ENCODE measurements at regions not wholly inside any gene's neighbourhood (a gene's known extent, or its start where the extent isn't known, plus 50 kb on each side); places are given as distances from the start of the nearest gene placed in this dataset.
"Not testable (repeated sequence)": the region's sequence is repeated elsewhere in the genome, so short reads cannot be mapped to it uniquely, and the experiment has no call there.

DNA sequence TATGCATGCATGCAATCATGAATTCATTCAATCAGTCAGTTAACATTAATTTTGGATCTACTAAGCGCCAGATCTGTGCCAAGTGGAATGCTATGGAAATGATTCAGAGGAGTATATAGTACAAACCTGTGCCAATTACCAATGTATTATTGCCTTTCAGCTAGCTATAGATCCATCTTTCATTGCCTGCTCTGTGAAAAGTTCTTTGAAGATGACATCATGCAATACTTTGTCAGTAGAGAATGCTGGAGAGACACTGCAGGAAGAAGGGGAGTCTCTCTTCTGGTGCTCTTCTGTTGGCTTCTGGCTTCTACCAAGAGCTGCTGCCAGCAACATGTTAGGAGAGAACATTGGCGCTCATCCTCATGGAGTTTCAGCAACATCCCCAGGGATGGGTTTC, 81.0 kb upstream of the LMCD1 start:
- DNase-seq (ENCODE audit: low read depth, low spot score), result no peak

DNA sequence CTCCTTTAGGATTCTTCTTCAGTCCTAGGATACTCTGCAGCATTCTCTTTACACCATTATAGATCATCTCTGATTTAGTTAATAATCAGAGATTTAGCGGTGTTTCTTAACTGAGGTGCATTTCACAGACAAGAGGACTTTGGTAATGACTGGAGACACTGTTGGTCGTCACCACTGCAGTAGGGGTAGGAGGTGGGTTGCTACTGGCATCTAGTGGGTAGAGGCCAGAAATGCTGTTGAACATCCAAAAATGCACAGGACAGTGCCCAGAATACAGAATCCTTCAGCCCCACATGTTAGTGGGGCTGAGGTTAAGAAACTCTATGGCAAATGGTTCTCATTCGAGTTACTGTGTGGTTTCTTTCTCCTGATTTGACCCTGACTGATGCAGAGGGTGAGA, 80.4 kb upstream of the LMCD1 start:
- no peak for DNase-seq (ENCODE audit: low read depth, low spot score)

DNA sequence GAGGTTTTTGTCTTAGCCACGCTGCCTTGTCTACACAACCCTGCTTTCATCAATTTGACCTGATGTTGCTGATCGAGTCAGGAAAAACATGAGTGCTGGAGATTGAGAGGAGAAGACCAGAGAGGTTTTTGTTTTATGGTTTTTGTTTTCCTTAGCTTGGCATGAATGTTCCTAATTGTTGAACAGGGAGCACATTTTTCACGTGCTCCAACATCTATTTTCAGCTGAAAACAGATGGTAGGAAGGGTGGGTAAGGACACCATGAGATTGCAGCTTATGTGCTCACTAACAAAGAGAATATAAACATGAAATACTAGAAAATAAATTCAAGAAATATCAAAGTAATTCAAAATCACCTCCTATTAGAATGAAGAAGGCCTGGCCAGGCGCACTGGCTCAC, 79.9 kb upstream of the LMCD1 start:
- no peak for DNase-seq (ENCODE audit: low read depth, low spot score)

DNA sequence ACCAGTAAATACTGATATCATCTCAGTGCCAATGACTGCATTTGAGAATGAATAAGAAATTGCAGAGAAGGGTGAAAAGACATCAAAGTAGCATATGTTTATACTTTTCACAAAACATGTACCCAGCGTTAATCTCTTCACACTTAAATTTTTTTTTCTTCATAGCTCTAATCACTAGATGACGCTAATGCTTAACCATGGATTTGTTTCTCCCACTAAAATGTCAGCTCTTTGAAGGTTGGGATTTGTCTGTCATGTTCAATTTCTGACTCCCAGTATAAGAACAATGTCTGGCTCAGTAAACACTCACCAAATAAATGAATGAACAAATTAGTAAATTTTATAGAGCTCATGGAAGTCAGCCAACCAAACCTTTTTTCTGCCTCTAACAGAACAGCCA, 78.3 kb upstream of the LMCD1 start:
- no peak for DNase-seq (ENCODE audit: low read depth, low spot score)

DNA sequence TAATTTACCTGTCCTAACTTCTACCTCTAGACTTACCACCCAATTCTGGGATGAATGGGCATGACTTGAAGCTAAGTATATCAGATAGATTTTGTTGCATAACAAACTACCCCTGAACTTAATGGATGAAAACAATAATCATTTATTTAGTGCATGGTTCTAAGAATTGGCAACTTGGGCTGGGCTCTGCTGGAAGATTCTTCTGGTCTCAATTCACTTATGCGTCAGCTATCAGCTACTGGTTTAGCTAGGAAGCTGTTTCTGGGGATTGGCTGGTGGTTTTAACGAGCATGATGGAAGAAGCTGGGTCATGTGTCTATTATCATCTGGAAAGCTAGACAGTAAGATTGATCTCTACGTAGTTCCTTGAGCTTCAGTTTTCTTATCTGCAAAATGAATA, 77.3 kb upstream of the LMCD1 start:
- no peak for DNase-seq (ENCODE audit: low read depth, low spot score)

DNA sequence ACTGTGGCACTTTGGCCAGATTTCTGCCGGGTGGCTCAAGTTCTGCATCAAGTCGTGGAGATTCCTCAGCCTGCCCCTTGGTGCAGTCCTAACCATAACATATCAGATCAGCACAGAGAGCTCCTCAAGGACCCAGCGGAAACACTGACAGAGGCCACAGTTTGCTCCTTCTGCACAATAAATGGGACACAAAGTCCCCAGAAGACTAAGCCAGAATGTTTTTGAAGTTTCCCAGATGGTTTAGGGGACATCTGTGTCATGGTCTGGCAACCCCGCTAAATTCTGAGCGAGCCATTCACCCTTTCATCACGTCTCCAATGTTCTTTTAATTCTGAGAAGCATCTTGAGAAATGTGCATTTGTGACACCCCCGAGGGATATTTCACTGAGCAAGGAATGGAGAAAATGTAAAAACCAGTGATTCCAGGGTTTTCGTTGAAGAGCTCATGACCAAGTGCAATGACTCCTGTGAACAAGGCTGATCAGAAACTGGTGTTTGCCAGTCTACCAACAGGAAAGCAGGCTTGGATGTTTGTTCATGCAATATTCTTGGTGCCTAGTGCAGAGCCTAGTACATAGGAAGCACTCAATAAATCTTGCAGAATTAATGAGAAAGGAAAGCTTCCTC, 64.8 kb upstream of the LMCD1 start:
- no peak for DNase-seq (ENCODE audit: low read depth, low spot score)

DNA sequence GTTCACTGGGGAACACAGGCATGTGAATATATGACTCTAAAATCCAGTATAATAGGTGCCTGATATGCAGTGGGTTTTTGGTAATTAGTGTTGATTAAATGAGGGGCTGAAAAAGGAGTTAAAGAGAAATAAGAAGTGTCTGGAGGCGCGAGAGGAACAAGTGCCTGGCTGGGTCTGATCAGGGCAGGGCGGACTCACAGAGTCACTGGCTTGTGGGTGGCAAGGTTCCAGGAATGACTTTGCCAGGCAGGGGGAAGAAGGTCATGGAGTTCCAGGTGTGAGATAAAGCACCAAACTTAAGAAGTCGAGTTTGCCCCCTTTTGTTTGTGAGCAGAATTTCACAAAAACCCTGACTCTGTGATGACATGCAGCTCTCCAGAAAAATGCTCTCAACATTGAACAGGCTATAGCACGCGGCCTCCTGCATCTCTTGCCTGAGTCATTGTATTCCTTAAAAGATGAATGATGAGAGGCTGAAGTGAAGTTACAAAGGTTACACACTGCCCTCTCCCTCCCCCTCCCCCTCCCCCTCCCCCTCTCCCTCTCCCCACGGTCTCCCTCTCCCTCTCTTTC, 63.0 kb upstream of the LMCD1 start:
- no peak for DNase-seq (ENCODE audit: low read depth, low spot score)

DNA sequence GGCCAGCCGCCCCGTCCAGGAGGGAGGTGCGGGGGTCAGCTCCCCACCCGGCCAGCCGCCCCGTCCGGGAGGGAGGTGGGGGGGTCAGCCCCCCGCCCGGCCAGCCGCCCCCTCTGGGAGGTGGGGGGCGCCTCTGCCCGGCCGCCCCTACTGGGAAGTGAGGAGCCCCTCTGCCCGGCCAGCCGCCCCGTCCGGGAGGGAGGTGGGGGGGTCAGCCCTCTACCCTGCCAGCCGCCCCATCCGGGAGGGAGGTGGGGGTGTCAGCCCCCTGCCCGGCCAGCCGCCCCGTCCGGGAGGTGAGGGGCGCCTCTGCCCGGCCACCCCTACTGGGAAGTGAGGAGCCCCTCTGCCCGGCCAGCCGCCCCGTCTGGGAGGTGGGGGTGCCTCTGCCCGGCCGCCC, 61.5 kb upstream of the LMCD1 start:
- not testable (repeated sequence) for DNase-seq (ENCODE audit: low read depth, low spot score)

DNA sequence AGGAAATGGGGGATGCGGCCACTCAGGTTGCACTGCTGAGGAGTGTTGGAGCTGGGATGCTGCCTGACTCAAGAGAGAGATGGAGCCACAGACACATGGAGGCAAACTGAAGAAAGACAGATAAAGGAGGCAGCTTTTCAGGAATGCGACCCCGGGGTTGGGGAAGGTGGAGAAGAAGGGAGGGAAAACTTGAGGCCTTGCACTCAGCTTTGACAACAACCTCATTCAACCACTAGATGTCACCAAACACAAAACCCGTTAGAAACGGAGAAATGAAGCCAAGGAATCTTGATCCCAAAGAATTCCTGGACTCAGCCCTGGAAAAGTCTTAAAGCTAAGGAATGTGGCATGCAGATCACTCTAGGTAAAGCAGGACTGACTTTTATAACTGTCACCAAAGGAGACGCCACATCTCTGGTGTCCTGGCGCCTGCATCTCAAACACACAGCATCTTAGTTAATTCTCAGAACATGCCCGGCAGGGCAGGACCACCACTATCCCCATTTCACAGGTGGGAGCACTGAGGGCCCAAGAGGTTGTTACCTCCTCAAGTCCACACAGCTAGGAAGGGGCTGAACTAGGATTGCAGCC, 59.6 kb upstream of the LMCD1 start:
- no peak for DNase-seq (ENCODE audit: low read depth, low spot score)

DNA sequence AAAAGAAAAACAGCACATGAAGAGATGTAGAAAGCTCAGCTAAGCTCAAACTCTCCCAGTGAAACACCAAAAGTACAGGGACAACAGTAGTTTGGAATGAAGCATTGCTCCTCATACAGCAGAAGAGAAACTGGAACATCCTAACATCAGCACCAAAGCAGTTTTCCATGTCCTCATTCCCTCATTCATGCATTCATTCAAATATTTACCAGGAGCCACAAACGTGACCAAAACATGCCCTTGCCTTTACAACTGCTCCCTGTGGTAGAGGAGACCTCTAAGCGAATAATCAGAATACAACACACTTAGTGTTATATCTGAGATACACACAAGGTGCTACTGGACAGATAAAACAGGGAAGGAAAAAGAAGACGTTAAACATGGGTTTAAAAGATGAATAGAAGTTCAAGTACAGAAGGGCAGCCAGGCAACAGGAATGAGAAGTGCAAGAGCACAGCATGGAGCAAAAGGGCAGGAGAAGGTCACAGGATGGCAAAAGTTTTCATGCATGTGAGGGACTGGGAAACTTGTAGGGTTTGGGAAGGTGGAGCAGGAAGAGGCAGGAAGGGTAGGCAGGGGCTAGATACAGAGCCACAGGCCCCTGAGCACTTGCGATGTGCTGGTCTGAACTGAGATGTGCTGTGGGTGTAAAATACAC, 58.5 kb upstream of the LMCD1 start:
- DNase-seq (ENCODE audit: low read depth, low spot score), result no peak

DNA sequence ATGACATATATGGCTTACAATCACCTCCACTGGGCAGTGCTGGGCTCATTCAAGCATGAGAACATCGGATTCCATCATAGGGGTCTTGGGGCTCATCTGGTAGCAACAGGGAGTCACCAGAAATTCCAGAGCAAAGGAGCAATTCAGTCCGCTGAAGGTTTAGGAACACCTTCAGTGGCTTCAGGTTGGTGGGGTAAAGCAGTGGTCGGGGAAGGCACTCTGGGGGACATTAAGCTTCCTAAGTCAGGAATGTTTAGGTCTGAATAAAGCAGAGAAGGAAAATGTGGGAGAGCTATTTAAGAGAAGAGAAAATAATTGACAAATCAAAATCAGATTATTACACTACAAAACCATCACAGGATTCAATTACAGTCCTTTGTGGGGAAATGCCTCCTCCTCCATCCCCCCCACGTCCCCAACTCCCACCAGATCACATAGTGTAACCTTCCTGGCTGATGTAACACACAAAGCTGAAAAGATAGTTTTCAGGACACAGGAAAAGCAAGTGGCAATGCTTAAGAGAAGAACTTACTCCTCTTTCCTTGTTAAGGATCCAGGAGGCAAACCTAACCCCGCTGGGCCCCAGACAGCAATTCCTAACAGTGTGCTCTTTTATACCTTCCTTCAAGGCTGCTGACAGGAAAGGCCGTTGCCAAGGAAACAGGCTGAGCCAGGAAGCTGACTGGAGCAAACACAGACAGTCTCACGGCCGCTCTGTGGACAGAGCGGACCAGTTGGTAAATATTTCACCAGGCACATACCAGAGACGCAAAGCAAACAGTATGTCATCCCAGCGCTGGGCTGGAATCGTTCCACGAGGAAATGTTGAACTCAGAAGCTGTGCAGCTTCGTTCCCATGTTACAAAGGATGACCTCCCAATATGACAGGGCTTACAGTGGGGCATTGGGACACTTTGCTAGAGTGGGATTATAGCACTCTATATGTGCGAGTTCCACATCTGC, 57.5 kb upstream of the LMCD1 start:
- no peak for DNase-seq (ENCODE audit: low read depth, low spot score)

DNA sequence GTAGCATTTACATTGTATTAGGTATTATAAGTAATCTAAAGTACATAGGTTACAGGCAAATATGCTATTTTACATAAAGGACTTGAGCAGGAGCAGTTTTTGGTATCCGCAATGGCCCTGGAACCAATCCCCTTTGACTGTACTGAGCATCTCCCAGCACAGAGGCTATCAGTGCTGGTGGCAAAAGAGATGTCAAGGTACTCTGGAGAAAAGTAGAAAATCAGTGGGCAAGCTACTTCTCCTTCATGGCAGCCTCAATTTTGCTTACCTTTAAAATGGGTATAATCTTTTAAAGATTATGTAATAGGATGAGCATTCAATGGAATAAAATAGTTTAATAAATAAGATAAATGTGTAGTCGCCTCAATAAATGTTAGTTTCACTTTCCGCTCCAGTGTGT, 56.7 kb upstream of the LMCD1 start:
- DNase-seq (ENCODE audit: low read depth, low spot score), result no peak

DNA sequence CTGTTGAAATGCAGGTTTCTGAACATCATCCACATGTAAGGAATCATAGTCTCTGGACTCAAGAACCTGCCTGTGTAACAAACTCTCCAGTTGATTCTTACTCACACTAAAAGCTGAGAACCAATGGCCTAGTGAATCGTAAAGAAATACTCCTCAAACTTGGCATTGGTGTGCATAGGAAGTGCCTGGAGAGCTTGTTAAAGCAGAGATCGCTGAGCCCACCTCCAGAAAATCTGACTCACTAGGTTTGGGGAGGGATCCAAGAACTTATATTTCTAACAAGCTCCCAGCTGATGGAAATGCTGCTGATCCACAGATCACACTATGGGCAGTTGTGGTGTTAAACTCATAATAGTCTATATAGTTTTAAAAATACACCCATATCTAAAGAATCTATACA, 55.8 kb upstream of the LMCD1 start:
- DNase-seq (ENCODE audit: low read depth, low spot score), result no peak

DNA sequence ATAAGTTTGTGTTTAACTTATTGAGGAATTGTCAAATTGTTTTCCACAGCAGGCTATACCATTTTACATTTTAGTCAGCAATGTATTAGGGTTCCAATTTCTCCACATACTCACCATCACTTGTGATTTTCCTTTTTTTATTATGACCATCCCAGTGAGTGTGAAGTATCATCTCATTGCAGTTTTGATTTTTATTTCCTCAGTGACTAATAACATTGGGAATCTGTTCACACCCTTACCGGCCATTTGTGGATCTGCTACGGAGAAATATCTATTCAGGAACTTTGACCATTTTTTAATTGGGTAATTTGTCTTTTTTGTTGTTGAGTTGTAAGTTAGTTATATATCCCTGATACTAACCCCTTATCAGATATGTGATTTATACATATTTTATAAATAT, 54.8 kb upstream of the LMCD1 start:
- no peak for DNase-seq (ENCODE audit: low read depth, low spot score)

DNA sequence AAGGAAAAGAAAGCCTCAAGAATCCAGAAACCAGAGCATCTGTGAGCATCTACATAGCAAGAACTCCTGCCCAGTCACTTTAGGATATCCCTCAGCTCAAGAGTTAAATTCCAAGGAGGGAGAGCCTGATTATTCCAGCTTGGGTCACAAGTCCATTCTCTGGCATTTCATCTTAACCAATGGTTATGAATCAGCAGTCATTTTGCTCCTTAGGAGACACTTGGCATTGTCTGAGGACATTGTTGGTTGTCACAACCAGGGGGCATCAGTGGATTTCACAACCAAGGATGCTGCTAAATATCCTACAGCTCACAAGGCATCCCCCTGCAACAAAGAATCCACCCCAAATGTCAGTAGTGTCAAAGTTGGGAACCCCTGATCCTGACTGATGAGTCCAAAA, 51.0 kb upstream of the LMCD1 start:
- no peak for DNase-seq (ENCODE audit: low read depth, low spot score)

DNA sequence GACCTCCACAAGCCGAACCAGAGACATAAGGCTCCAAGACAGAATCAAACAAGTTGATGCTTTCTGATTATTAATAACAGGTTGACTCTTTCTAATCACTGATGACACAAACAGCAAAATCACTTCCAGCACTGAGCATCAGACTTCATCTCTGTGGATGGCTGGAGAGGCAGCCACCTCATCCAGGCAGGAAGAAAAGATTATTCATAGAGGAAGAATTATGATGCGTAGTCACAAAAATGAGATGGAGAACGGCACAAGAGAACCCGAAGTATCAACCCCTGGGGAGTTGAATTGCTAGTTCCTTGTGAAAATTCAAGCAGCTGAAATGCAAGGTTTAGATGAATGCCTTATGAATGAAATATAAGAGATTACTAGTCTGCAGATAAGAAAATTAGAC, 49.9 kb upstream of the LMCD1 start:
- DNase-seq (ENCODE audit: low read depth, low spot score), result no peak

Measured in activated CD4-positive, CD25-positive, alpha-beta regulatory T cell treated with anti-CD3 and anti-CD28 coated beads, Interleukin-2, amount 50 U/mL, for 16 hours (primary cell).